HAP-1 (cell line): ENCODE measurements at regions not wholly inside any gene's neighbourhood (a gene's known extent, or its start where the extent isn't known, plus 50 kb on each side); places are given as distances from the start of the nearest gene placed in this dataset.

ENCODE experiments used
- DNase-seq, 2 experiments: peaks; one replicate each; pipeline ENCODE4 v3.0.0-alpha.2; 2016 to 2020; ENCODE audit warnings: low spot score in 2 of 2
- H3K27me3 ChIP-seq: fragments of 250-450 bp; sonication (Bioruptor Pico); 2 replicates; pipeline ENCODE4 v1.5.1; 2020; ENCODE audit warnings: low read depth, mild to moderate bottlenecking, moderate library complexity
- H3K36me3 ChIP-seq: fragments of 250-450 bp; sonication (Bioruptor Pico); replicated peaks from 2 replicates; pipeline ENCODE4 v1.5.1; 2020; ENCODE audit warnings: mild to moderate bottlenecking
- H3K4me1 ChIP-seq: fragments of 250-450 bp; sonication (Bioruptor Pico); 2 replicates; pipeline ENCODE4 v1.5.1; 2020; ENCODE audit warnings: mild to moderate bottlenecking
- H3K4me3 ChIP-seq: fragments of 250-450 bp; sonication (Bioruptor Pico); 2 replicates; pipeline ENCODE4 v1.5.1; 2020; ENCODE audit warnings: mild to moderate bottlenecking, moderate library complexity
- H3K9me3 ChIP-seq: fragments of 250-450 bp; sonication (Bioruptor Pico); 2 replicates; pipeline ENCODE4 v1.5.1; 2020; ENCODE audit warnings: mild to moderate bottlenecking, moderate library complexity
- in situ Hi-C: fragments of 300-500 bp; cut with MboI; formaldehyde crosslinking; loops from 3 replicates; pipeline ENCODE4 v1.14.3; 2020; ENCODE audit warnings: low sequenced_read_pairs, inconsistent platforms, mixed read lengths

DNA sequence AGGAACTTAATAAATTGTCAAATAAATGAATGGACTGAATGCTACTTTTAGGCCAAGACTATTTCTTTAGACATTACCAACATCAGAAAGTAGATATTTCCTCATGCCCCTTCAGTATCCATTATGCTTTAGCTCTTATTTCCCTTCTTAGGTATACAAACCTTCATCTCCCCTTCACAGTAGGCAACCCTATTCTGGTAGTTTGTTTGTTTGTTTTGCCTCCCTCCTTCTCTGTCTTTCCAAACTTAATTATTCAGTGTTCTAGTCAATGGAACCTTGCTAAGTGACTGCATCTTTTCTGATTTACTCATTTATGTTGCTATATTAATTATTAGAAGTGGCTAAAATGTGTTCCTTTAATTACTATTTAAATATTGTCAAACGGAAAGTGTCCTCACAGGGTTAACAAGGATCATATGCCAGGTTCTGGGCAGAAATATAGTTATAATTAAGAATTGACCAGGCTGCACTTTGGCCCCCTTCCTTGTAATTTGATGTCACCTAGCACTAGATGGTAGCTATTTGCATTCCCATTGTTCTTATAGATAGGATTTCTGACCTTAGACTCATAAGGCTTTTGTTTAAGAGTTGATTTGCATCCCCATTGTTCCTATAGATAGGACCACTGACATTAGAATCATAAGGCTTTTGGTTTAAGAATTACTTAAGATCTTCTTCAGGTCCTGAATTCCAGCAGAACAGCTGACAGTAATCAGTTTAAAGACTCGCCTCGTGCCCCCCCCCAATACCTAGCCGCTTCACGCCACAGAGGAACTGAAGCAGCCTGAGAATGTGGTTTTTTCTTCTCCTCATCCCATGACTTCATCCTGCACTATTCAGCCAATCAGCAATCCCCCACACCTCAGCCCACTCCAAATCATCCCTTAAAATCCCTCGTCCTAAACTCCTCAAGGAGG lies 84.4 kb upstream of the NUDT12 start:
- in situ Hi-C loops: no loop called here

DNA sequence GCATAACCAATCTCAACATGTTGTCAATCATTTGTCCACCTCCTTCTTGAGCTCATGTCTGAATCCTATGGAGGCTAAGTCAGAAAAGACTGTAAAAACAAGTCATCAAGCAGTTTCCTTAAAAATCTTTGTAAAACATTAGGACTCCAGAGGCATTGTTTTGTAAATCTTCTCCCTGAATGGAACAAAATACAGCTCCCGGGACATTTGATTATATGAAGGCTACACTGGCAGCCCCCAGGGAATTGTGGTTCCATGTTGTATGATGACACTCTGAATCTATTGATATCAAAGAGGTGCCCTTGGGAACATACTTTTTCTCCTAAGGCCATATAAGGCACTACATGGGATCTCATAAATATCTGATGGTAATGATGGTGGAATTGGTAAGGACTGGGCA lies 83.2 kb upstream of the NUDT12 start:
- in situ Hi-C loops: no loop called here

More for the DNA sequence above, 84.4 kb upstream of the NUDT12 start:
- DNase-seq: peak; percentile 25 to 33
- Histone ChIP-seq H3K27me3 (no peaks in the 10 kb centered on the region), H3K9me3 (no peaks in the 10 kb centered on the region), H3K4me3 (no peak overlapping the region), H3K36me3 (no peaks in the 10 kb centered on the region), H3K4me1 (peaks cover 26% of the 10 kb centered on the region)

DNA sequence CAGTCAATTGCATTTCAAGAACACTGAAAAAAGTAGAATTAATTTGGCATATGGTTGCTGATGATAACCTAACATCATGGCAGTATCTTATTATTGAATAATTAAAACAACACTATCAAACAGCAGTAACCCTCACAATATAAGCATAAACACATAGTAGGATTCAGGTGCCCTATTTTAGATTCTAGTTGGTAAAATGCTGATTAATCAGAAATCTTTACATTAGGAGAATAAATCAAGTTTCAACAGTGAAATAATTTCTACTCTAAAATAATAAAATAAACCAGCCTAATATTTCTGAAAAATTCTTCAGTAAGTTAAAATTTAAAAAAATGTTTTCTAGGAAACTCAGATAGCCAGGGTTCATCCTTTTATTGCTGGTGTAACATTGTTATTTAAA lies 76.4 kb upstream of the NUDT12 start:
- no peaks in the 10 kb centered on the region for H3K9me3 ChIP-seq
- no peaks in the 10 kb centered on the region for H3K27me3 ChIP-seq
- in situ Hi-C loops: no loop called here
- DNase-seq: no peak
- H3K4me1 ChIP-seq: no peaks in the 10 kb centered on the region
- no peak overlapping the region for H3K4me3 ChIP-seq
- H3K36me3 ChIP-seq: no peaks in the 10 kb centered on the region

More for the DNA sequence above, 83.2 kb upstream of the NUDT12 start:
- Histone ChIP-seq H3K36me3 (no peaks in the 10 kb centered on the region), H3K27me3 (no peaks in the 10 kb centered on the region), H3K4me1 (peaks cover 26% of the 10 kb centered on the region), H3K9me3 (no peaks in the 10 kb centered on the region), H3K4me3 (no peak overlapping the region)
- peak; percentile 83 to 91 for DNase-seq

DNA sequence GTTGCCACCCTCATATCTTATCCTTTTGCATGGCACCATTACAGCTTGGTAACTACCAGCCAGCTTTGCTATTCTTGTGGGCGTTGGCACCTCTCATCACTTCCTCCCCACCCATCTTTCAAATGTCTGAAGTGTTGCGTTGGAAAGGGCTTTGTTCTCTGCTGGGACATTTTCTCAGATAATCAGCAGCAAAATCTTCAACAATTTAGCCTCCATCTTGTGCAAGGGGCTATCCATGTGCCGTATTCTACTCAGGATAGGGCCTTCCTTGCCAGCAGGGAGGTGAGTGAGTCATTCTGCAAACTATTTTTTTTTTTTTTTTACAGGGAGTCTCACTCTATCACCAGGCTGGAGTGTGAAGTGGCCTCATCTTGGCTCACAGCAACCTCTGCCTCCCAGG lies 62.1 kb upstream of the NUDT12 start:
- H3K4me3 ChIP-seq: no peak overlapping the region
- no peak for DNase-seq
- in situ Hi-C loops: no loop called here

DNA sequence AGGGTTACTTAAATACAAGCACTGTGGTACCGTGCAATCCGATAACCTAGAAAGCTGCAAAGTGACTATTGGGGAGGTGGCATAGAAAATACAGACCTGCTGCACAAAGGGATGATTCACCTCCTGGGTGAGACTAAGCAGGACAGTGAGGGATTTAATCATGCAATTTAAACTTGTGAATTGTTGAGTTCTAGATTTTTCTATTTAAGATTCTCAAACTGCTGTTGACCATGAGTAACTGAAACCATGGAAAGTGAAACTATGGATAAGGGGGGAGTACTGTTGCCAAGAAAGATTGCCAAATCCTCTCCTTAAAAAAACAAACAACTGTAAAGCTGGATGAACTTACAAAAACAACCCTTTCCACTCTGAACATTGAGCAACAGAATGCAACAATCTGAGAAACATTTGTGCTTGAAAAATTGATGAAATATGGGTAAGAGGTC lies 61.5 kb upstream of the NUDT12 start:
- no peak overlapping the region for H3K4me3 ChIP-seq
- H3K9me3 ChIP-seq: no peaks in the 10 kb centered on the region
- in situ Hi-C loops: no loop called here
- no peaks in the 10 kb centered on the region for H3K27me3 ChIP-seq
- no peaks in the 10 kb centered on the region for H3K36me3 ChIP-seq
- H3K4me1 ChIP-seq: no peaks in the 10 kb centered on the region
- DNase-seq: no peak

More for the DNA sequence above, 62.1 kb upstream of the NUDT12 start:
- Histone ChIP-seq H3K4me1 (no peaks in the 10 kb centered on the region), H3K9me3 (no peaks in the 10 kb centered on the region), H3K27me3 (no peaks in the 10 kb centered on the region), H3K36me3 (no peaks in the 10 kb centered on the region)

DNA sequence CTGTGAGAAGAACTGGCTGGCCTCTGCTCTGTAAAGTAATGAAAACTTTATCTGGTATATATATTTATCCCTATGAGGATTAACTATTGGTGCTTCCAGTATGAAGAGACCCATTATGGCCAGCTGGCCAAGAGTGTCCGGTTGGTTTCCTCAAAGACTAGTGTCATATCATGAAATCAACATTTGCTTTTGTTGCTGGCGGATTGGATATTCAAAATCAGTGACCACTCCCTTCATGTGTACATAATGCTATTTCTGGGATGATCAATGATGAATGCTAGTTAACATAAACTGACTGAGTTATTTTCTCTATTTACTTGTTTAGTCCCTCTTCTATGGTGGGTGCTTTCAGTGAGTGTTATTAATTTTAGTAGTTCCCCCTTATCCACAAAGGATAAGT lies 60.8 kb upstream of the NUDT12 start:
- in situ Hi-C loops: no loop called here
- Histone ChIP-seq H3K9me3 (no peaks in the 10 kb centered on the region), H3K4me3 (no peak overlapping the region), H3K36me3 (no peaks in the 10 kb centered on the region), H3K4me1 (no peaks in the 10 kb centered on the region), H3K27me3 (no peaks in the 10 kb centered on the region)
- DNase-seq: no peak

DNA sequence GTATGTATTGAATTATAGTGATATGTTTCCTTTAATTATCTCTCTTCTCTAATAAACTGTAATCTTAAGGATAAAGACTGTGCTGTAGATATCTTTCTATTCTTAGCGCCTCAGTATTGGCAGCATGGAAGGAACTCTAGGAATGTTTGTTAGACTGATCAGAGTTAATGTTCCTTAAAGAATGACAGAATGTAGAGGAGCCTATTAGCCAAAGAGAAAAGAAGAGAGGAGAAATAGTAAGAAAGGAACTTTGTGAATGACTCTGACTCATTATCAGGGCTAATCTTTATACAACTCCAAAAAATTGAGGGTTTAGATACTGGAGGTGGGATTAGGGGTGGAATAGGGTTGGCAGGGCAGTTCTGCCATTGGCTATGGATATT lies 59.0 kb upstream of the NUDT12 start:
- DNase-seq: no peak
- in situ Hi-C loops: no loop called here
- H3K4me3 ChIP-seq: no peak overlapping the region
- no peaks in the 10 kb centered on the region for H3K9me3 ChIP-seq
- H3K36me3 ChIP-seq: no peaks in the 10 kb centered on the region
- no peaks in the 10 kb centered on the region for H3K4me1 ChIP-seq
- no peaks in the 10 kb centered on the region for H3K27me3 ChIP-seq

DNA sequence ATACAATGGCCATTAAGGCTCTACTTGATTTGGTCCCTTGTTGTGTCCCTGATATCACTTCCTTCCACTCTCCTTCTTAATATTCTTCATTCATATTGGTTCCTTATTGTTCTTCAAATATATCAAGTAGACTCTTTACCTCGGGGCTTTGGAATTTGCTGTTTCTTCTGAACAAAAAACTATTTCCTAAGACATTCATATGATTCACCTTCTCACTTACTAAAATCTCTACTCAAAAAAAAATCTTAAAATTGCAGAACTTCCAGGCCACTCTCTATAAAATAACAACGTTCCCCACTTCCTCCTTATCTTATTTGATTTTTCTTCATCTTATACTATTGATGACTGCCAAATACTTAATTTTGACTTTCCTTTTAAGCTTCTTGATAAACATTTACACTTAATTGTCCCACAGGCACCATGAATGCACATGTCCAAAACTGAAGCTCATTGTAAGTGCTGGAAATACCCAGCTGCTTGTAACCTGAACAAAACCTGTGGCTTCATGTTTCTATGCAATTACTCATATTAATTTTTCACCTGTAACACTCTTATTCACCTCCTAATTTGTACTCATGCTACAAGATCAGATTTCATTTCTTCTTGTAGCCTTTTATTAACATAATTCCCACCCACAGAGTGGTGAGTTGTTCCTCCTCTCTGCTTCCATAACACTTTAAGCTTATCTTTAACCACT lies 58.4 kb upstream of the NUDT12 start:
- in situ Hi-C loops: no loop called here
- no peak for DNase-seq

DNA sequence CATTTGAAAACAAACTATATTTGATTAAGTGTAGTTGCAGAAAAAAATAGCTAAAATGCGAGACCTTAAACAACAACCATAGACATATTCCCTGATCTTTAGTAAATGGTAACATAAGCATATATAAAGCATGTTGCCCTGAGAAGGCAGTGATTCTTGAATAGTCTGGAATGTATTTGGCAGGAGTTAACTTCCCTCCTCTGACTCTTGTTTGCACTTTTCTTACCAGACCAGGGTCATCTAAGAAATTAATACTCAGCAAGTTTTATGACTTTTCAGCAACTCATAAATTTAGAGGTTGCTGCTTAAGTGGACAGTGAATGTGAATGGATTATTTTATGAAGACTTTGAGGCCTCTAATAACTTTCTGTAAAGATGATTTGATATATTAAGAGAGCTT lies 55.3 kb upstream of the NUDT12 start:
- Histone ChIP-seq H3K9me3 (no peaks in the 10 kb centered on the region), H3K36me3 (no peaks in the 10 kb centered on the region), H3K4me1 (no peaks in the 10 kb centered on the region), H3K4me3 (no peak overlapping the region), H3K27me3 (no peaks in the 10 kb centered on the region)
- no peak for DNase-seq
- in situ Hi-C loops: no loop called here

More for the DNA sequence above, 58.4 kb upstream of the NUDT12 start:
- Histone ChIP-seq H3K9me3 (no peaks in the 10 kb centered on the region), H3K4me1 (no peaks in the 10 kb centered on the region), H3K36me3 (no peaks in the 10 kb centered on the region), H3K27me3 (no peaks in the 10 kb centered on the region), H3K4me3 (no peak overlapping the region)

DNA sequence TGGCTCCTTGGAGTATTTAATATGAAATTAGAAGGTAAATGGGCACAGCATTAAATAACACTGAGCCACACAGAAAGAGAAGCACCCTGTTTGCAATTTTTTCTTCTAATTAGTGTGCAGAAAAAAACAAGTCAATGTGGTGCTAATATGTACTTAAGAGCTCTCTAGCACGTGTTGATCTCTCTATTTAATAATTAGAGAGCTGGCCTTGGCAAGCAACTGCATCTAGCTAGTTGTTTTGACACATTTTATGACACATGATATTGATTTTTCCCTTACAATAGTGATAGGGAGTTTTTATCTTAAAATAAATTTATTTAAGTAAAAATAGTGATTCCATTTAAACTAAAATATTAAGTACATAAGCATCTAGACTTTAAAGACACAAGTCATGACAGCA lies 54.5 kb upstream of the NUDT12 start:
- Histone ChIP-seq H3K4me1 (no peaks in the 10 kb centered on the region), H3K4me3 (no peak overlapping the region), H3K36me3 (no peaks in the 10 kb centered on the region), H3K9me3 (no peaks in the 10 kb centered on the region), H3K27me3 (no peaks in the 10 kb centered on the region)
- no peak for DNase-seq
- in situ Hi-C loops: no loop called here

DNA sequence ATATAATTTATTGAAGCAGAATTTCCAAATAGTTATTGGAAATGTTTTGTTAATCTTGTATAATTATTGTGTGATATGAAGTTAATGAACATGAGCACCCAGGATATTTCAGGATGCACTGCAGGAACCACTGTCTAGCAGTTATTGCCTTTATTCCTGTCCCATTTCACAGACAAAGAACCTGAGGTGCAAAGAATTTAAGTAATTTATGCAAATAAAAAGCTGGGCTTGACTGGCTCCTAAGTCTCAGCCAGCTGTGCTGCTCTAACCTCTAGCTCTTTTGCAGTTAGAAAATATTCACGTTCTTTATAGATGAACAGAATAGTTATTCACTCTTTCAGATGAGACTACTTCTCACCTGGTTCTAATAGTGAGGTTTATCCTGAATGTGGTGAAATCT lies 50.0 kb upstream of the NUDT12 start:
- in situ Hi-C loops: no loop called here

More for the DNA sequence above, 50.0 kb upstream of the NUDT12 start:
- no peaks in the 10 kb centered on the region for H3K9me3 ChIP-seq
- no peaks in the 10 kb centered on the region for H3K27me3 ChIP-seq
- H3K36me3 ChIP-seq: no peaks in the 10 kb centered on the region
- no peaks in the 10 kb centered on the region for H3K4me1 ChIP-seq
- no peak overlapping the region for H3K4me3 ChIP-seq
- no peak for DNase-seq
